HL-60 (cell line): ENCODE measurements at regions not wholly inside any gene's neighbourhood (a gene's known extent, or its start where the extent isn't known, plus 50 kb on each side); places are given as distances from the start of the nearest gene placed in this dataset.

Source experiments
- CTCF ChIP-seq: IDR thresholded peaks from one replicate; pipeline ENCODE4 v1.5.1; 2011; ENCODE audit warnings: low read length, control low read depth, inconsistent platforms; ENCODE audit not compliant: insufficient read depth
- GABPA ChIP-seq: IDR thresholded peaks from 2 replicates; pipeline ENCODE4 v1.6.1; 2012; ENCODE audit warnings: low read depth
- TF ChIP-seq, protein P1 (sequence below): IDR thresholded peaks from 2 replicates; pipeline ENCODE4 v1.6.1; 2012; ENCODE audit warnings: low read depth; ENCODE audit not compliant: insufficient replicate concordance

GRCh38 chr4:32771491-32771890, 2051.3 kb downstream of the PCDH7 start:
- no peak for TF ChIP-seq CTCF
- TF ChIP-seq, protein P1, sequence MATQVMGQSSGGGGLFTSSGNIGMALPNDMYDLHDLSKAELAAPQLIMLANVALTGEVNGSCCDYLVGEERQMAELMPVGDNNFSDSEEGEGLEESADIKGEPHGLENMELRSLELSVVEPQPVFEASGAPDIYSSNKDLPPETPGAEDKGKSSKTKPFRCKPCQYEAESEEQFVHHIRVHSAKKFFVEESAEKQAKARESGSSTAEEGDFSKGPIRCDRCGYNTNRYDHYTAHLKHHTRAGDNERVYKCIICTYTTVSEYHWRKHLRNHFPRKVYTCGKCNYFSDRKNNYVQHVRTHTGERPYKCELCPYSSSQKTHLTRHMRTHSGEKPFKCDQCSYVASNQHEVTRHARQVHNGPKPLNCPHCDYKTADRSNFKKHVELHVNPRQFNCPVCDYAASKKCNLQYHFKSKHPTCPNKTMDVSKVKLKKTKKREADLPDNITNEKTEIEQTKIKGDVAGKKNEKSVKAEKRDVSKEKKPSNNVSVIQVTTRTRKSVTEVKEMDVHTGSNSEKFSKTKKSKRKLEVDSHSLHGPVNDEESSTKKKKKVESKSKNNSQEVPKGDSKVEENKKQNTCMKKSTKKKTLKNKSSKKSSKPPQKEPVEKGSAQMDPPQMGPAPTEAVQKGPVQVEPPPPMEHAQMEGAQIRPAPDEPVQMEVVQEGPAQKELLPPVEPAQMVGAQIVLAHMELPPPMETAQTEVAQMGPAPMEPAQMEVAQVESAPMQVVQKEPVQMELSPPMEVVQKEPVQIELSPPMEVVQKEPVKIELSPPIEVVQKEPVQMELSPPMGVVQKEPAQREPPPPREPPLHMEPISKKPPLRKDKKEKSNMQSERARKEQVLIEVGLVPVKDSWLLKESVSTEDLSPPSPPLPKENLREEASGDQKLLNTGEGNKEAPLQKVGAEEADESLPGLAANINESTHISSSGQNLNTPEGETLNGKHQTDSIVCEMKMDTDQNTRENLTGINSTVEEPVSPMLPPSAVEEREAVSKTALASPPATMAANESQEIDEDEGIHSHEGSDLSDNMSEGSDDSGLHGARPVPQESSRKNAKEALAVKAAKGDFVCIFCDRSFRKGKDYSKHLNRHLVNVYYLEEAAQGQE: no peak
- TF ChIP-seq GABPA: no peak
